Coronary artery (tissue), 2 donors: ENCODE measurements at regions not wholly inside any gene's neighbourhood (a gene's known extent, or its start where the extent isn't known, plus 50 kb on each side); places are given as distances from the start of the nearest gene placed in this dataset.

Source experiments
- DNase-seq: peaks from one replicate; pipeline ENCODE4 v3.0.0-alpha.2; 2017; ENCODE audit warnings: low spot score
- H3K27ac ChIP-seq, 2 donors: fragments of 200-600 bp; sonication (generic); one replicate each; pipeline ENCODE4 v1.5.1; 2016 to 2019
- H3K4me3 ChIP-seq: fragments of 200-600 bp; sonication (generic); 2 replicates; pipeline ENCODE4 v1.5.1; 2016; ENCODE audit warnings: mild to moderate bottlenecking, moderate library complexity
- TF ChIP-seq, protein P1 (sequence below): fragments of 200-600 bp; sonication (generic); IDR thresholded peaks from one replicate; pipeline ENCODE4 v1.5.1; 2019; ENCODE audit warnings: antibody characterized with exemption

- Histone ChIP-seq H3K27ac (no peak overlapping the region), H3K4me3 (no peak overlapping the region)
- TF ChIP-seq, protein P1, sequence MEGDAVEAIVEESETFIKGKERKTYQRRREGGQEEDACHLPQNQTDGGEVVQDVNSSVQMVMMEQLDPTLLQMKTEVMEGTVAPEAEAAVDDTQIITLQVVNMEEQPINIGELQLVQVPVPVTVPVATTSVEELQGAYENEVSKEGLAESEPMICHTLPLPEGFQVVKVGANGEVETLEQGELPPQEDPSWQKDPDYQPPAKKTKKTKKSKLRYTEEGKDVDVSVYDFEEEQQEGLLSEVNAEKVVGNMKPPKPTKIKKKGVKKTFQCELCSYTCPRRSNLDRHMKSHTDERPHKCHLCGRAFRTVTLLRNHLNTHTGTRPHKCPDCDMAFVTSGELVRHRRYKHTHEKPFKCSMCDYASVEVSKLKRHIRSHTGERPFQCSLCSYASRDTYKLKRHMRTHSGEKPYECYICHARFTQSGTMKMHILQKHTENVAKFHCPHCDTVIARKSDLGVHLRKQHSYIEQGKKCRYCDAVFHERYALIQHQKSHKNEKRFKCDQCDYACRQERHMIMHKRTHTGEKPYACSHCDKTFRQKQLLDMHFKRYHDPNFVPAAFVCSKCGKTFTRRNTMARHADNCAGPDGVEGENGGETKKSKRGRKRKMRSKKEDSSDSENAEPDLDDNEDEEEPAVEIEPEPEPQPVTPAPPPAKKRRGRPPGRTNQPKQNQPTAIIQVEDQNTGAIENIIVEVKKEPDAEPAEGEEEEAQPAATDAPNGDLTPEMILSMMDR = no peak
- DNase-seq = no peak
Measured at GRCh38 chr4:27568236-27568951, 707.8 kb downstream of the STIM2 start.

- DNase-seq = no peak
- TF ChIP-seq, protein P1 = no peak
- Histone ChIP-seq H3K27ac (no peak overlapping the region), H3K4me3 (no peak overlapping the region)
Measured at GRCh38 chr4:27568952-27569319, 708.3 kb downstream of the STIM2 start.

DNA sequence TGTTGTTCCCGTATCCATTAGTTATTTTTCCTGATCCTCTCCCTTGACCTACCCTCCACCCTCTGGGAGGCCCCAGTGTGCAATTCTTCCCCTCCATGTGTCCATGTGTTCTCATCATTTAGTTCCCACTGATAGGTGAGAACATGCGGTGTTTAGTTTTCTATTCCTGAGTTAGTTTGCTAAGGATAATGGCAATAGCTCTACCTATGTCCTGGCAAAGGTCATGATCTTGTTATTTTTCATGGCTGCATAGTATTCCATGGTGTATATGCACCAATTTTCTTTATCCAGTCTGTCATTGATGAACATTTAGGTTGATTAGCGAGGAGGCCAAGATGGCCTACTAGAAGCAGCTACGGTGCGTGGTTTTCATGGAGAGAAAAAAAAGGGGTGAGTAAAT lies 714.1 kb downstream of the STIM2 start:
- TF ChIP-seq, protein P1 = no peak
- Histone ChIP-seq H3K27ac (no peak overlapping the region), H3K4me3 (no peak overlapping the region)
- DNase-seq = no peak

- Histone ChIP-seq H3K4me3 (no peak overlapping the region), H3K27ac (no peak overlapping the region)
- TF ChIP-seq, protein P1 = no peak
- DNase-seq = no peak
Measured at GRCh38 chr4:27577951-27578350, 717.3 kb downstream of the STIM2 start.

DNA sequence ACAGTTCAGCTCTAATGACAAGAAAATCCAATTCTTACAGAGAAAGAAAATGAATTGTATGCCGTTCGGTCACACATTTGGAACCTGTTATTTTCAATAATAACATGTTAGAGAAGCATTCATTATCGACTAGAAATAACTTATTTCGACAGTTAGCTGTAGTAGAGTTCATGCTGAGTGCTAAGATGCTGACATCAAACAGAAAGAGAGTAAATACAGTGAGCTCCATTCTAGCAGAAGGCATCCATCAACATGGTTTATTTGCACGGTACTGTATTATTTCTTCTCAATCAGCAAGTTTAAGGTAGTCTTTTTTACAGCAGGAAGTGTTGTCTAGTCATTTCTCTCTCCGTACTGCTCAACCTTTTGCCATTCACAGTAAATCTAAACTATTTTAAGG lies 732.1 kb downstream of the STIM2 start:
- H3K27ac ChIP-seq = no peak overlapping the region
- H3K4me3 ChIP-seq = no peak overlapping the region
- no peak for DNase-seq
- TF ChIP-seq, protein P1 = no peak

DNA sequence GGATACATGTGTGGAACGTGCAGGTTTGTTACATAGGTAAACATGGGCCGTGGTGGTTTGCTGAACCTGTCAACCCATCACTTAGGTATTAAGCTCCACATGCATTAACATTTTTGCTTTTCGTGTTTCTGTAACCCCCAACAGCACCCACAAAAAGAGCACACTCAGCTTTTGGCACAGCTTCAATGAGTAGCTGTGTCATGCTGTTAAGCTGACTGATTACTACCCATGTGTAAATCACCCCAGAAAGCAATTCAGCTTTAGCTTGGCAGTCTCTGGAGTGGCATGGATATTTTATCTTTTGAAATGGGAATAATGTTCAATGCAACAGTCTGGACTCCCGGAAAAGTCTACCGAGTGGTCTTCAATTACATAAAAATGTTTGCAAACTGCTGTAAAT lies 734.3 kb downstream of the STIM2 start:
- TF ChIP-seq, protein P1 = no peak

DNA sequence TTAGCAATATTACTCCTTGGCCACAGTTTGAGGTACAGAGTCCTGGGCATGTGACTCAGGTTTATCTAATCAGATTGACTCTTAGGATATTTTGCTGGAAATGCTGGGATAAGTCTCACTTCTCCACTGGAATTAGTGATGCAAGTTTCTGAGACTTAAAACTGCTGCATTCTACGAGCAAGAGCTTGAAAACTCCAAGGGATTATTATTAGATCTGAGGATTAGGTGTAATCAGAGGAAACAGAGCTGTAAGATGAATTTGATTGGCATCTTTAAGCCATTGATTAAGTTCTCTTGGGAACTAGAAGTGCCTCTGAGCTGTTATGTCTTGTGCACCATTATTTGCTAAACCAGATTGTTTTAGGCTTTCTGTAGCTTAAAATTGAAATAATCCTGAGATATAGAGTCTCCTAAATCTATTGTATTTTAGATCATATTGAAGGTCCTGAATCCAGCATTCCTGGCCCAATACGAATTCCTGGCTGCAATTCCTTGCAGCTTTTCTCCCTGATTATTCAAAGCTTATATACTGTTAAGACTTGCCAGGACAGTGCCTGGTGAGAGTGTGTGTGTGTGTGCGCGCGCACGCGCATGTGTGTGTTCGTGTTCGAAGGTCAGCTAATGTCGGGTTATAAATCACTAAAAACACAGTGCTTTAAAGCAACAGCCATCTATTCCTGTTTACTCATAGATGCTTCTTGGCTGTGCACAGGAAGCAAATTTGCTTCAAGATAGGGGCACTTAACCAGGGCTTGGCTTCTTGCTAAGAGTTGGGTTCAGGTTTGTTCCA lies 735.1 kb downstream of the STIM2 start:
- TF ChIP-seq, protein P1 = no peak
- Histone ChIP-seq H3K4me3 (no peak overlapping the region), H3K27ac (no peak overlapping the region)
- no peak for DNase-seq

More for the DNA sequence above, 734.3 kb downstream of the STIM2 start:
- DNase-seq = no peak
- Histone ChIP-seq H3K4me3 (no peak overlapping the region), H3K27ac (no peak overlapping the region)
